HG02623 (cell line): ENCODE measurements at regions not wholly inside any gene's neighbourhood (a gene's known extent, or its start where the extent isn't known, plus 50 kb on each side); places are given as distances from the start of the nearest gene placed in this dataset.
"Not testable (repeated sequence)": the region's sequence is repeated elsewhere in the genome, so short reads cannot be mapped to it uniquely, and the experiment has no call there.

Experiments used
- ATAC-seq: cut with Tn5 transposase; IDR thresholded peaks from one replicate; pipeline ENCODE4 v1.9.1; 2021; ENCODE audit warnings: moderate library complexity; ENCODE audit not compliant: unreplicated experiment

DNA sequence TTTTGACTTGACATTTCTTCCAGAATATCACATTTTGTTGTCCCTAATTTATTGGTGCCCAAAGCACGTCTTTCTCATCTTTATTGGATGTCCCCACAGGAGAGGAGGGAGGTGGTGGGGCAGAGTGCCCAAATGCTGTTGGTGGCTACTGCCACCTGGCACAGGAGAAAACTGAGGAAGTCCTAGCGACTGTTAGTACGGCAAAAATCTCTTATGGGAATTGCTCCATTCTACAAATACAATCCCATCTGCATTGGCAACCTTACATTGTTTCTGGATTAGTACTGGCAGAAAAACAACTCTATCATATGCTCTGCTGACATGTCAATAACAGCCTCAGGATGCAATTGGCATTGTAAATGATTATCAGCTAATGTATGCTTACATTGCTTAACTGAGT is 235.4 kb upstream of the IRAK1BP1 start:
- ATAC-seq = no peak

- no peak for ATAC-seq
These were observed 227.9 kb upstream of the IRAK1BP1 start for GRCh38 chr6:78639111-78640110.

GRCh38 chr6:78643976-78644375 is 223.4 kb upstream of the IRAK1BP1 start:
- ATAC-seq = not testable (repeated sequence)

- ATAC-seq = not testable (repeated sequence)
These were observed 220.6 kb upstream of the IRAK1BP1 start for GRCh38 chr6:78646542-78647415.

GRCh38 chr6:78665819-78666218 is 201.5 kb upstream of the IRAK1BP1 start:
- ATAC-seq = not testable (repeated sequence)

DNA sequence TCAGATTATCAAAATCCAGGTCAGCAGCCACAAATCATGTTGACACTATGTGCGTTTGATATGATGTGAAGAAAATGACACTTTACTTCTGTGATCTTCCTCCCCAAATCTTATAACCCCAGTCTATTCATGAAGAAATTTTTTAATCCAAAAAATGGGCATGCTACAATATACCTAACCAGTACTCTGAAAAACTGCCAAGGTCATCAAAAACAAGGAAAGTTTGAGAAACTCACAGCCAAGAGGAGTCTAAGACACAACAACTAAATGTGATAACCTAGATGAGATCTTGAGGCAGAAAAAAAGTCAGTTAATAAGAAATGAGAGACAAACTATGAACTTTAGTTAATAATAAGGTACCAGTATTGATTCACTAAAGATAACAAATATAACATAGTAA is 200.6 kb upstream of the IRAK1BP1 start:
- ATAC-seq = no peak

GRCh38 chr6:78670156-78670555 is 197.2 kb upstream of the IRAK1BP1 start:
- ATAC-seq = no peak

GRCh38 chr6:78670802-78671201 is 196.5 kb upstream of the IRAK1BP1 start:
- ATAC-seq = no peak

DNA sequence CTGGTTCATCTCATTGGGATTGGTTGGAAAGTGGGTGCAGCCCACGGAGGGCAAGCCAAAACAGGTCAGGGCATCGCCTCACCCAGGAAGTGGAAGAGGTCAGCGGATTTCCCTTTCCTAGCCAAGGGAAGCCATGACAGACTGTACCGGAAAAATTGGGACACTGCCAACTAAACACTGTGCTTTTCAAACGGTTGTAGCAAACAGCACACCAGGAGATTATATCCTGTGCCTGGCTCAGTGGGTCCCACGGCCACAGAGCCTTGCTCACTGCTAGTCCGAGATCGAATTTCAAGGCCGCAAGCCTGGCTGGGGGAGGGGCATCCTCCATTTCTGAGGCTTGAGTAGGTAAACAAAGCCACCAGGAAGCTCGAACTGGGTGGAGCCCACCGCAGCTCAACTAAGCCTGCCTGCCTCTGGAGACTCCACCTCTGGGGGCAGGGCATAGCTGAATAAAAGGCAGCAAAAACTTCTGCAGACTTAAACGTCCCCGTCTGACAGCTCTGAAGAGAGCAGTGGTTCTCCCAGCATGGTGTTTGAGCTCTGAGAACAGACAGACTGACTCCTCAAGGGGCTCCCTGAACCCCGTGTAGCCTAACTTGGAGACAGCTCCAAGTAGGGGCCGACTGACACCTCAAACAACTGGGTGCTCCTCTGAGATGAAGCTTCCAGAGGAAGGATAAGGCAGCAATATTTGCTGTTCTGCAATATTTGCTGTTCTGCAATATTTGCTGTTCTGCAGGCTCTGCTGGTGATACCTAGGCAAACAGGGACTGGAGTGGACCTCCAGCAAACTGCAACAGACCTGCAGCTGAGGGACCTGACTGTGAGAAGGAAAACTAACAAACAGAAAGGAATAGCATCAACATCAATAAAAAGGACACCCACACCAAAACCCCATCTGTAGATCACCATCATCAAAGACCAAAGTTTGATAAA is 191.0 kb upstream of the IRAK1BP1 start:
- ATAC-seq = not testable (repeated sequence)

GRCh38 chr6:78688668-78689067 is 178.7 kb upstream of the IRAK1BP1 start:
- no peak for ATAC-seq

- ATAC-seq = no peak
These were observed 173.5 kb upstream of the IRAK1BP1 start for GRCh38 chr6:78693835-78694234.

DNA sequence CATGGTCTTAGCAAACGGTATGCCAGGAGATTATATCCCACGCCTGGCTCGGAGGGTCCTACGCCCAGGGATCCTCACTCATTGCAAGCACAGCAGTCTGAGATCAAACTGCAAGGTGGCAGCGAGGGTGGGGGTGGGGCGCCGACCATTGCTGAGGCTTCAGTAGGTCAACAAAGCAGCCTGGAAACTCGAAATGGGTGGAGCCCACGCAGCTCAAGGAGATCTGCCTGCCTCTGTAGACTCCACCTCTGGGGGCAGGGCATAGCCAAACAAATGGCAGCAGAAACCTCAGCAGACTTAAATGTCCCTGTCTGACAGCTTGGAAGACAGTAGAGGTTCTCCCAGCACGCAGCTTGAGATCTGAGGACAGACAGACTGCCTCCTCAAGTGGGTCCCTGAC is 172.7 kb upstream of the IRAK1BP1 start:
- not testable (repeated sequence) for ATAC-seq

DNA sequence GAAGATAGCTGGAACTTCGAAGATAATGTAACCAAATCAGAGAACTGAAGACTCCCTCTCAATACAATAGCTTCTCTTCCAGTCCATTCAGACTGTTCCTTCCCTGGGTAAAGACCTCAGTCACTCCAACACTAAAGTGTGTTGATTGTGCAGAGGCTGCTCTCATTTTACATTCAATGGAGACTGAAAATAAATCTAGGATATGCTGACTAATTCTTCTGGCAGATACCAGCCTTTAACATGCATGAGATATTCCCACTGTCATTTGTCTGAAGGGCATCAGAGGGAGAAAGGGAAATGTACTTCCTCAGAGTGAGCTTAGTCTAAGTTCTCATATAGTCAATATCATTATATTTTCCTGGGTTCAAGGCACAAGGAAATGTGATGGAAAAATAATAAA is 166.4 kb upstream of the IRAK1BP1 start:
- no peak for ATAC-seq

DNA sequence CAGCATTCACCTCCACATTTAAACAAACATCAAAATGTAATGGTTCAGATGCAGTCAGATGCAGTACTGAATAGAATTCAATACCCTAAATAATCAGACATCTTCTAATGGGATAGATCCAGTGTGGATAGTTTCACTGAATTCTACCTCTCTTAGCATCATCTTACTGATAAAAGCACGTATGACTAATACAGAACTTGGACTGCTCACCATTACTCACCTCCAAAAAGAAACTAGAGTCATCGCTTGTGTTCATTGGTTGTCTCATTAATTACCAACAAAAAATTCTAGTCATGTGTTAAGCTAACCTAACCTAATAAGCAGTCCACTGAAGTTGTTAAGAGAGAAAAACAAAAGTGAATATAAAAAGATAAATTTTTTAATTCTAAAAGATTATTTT is 165.9 kb upstream of the IRAK1BP1 start:
- ATAC-seq = no peak

GRCh38 chr6:78709021-78709420 is 158.3 kb upstream of the IRAK1BP1 start:
- no peak for ATAC-seq

GRCh38 chr6:78713564-78713963 is 153.8 kb upstream of the IRAK1BP1 start:
- no peak for ATAC-seq

- ATAC-seq = no peak
These were observed 123.2 kb upstream of the IRAK1BP1 start for GRCh38 chr6:78744144-78744543.

GRCh38 chr6:78746457-78746856 is 120.9 kb upstream of the IRAK1BP1 start:
- ATAC-seq = no peak

GRCh38 chr6:78749326-78749725 is 118.0 kb upstream of the IRAK1BP1 start:
- no peak for ATAC-seq

GRCh38 chr6:78758297-78758798 is 109.0 kb upstream of the IRAK1BP1 start:
- not testable (repeated sequence) for ATAC-seq
